PC-3 (cell line): ENCODE measurements at regions not wholly inside any gene's neighbourhood (a gene's known extent, or its start where the extent isn't known, plus 50 kb on each side); places are given as distances from the start of the nearest gene placed in this dataset.

Experiments used
- ATAC-seq: fragments of 200-7000 bp; cut with Tn5 transposase; 2 replicates; pipeline ENCODE4 v1.9.1; 2020; ENCODE audit warnings: mild to moderate bottlenecking, moderate library complexity
- BruUV-seq: library from RNA; stranded (reverse); fragments of 400-500 nt; replicated peaks from 2 replicates; lab custom pipeline; 2021; lab: Mats Ljungman, UMichigan
- CTCF ChIA-PET: fragments of 300-600 bp; sonication (Branson Sonifier 250); formaldehyde crosslinking; loops from one replicate; lab custom pipeline; 2022; ENCODE audit warnings: antibody characterized with exemption; lab: Charles Lee
- POLR2A ChIA-PET: fragments of 300-600 bp; sonication (Branson Sonifier 250); formaldehyde crosslinking; loops from one replicate; lab custom pipeline; 2022; ENCODE audit warnings: antibody characterized with exemption; ENCODE audit not compliant: unreplicated experiment; lab: Charles Lee
- DNase-seq: peaks from one replicate; pipeline ENCODE4 v3.0.0-alpha.2; 2015
- H2AFZ ChIP-seq: fragments of 300-600 bp; sonication (generic); 2 replicates; pipeline ENCODE4 v1.6.0; 2016; ENCODE audit warnings: antibody characterized with exemption, low read length
- H3F3A ChIP-seq: fragments of 300-600 bp; sonication (generic); one replicate; pipeline ENCODE4 v1.6.0; 2017; ENCODE audit warnings: antibody characterized with exemption, low read length, control low read depth, mild to moderate bottlenecking; ENCODE audit not compliant: unreplicated experiment
- H3K27ac ChIP-seq: fragments of 300-600 bp; sonication (generic); 2 replicates; pipeline ENCODE4 v1.5.1; 2016; ENCODE audit warnings: mild to moderate bottlenecking, low read length
- H3K27me3 ChIP-seq: fragments of 300-600 bp; sonication (generic); 2 replicates; pipeline ENCODE4 v1.6.1; 2016; ENCODE audit warnings: low read length, mixed read lengths
- H3K36me3 ChIP-seq: fragments of 300-600 bp; sonication (generic); 2 replicates; pipeline ENCODE4 v1.6.1; 2016; ENCODE audit warnings: low read depth, mixed run types, low read length, mixed read lengths
- H3K4me1 ChIP-seq: fragments of 300-600 bp; sonication (generic); 2 replicates; pipeline ENCODE4 v1.5.1; 2016; ENCODE audit warnings: low read length; ENCODE audit not compliant: insufficient read depth
- H3K4me2 ChIP-seq: fragments of 300-600 bp; sonication (generic); 2 replicates; pipeline ENCODE4 v1.6.0; 2016; ENCODE audit warnings: low read length
- H3K4me3 ChIP-seq: fragments of 300-600 bp; sonication (generic); 2 replicates; pipeline ENCODE4 v1.5.1; 2016; ENCODE audit warnings: mild to moderate bottlenecking, low read length, mixed read lengths
- H3K79me2 ChIP-seq: fragments of 300-600 bp; sonication (generic); 2 replicates; pipeline ENCODE4 v1.6.1; 2017; ENCODE audit warnings: low read length, mixed read lengths
- H3K9ac ChIP-seq: fragments of 300-600 bp; sonication (generic); 2 replicates; pipeline ENCODE4 v1.6.0; 2016; ENCODE audit warnings: mild to moderate bottlenecking, low read length
- H3K9me2 ChIP-seq: fragments of 300-600 bp; sonication (generic); replicated peaks from 2 replicates; pipeline ENCODE4 v1.6.1; 2016; ENCODE audit warnings: mixed run types, low read length, mixed read lengths
- H3K9me3 ChIP-seq: fragments of 300-600 bp; sonication (generic); 2 replicates; pipeline ENCODE4 v1.6.1; 2016; ENCODE audit warnings: low read length, mixed read lengths
- H4K20me1 ChIP-seq: fragments of 300-600 bp; sonication (generic); 2 replicates; pipeline ENCODE4 v1.6.1; 2016; ENCODE audit warnings: low read length, mixed read lengths
- CTCF ChIP-seq: fragments of 300-600 bp; sonication (generic); conservative IDR thresholded peaks from 2 replicates; pipeline ENCODE4 v1.5.1; 2017; ENCODE audit warnings: antibody characterized with exemption, low read depth, mild to moderate bottlenecking, low read length
- EZH2 ChIP-seq: fragments of 300-600 bp; sonication (generic); IDR thresholded peaks from one replicate; pipeline ENCODE4 v1.6.1; 2017; ENCODE audit warnings: antibody characterized with exemption, mild to moderate bottlenecking, low read length; ENCODE audit not compliant: unreplicated experiment
- EZH2phosphoT487 ChIP-seq: fragments of 300-600 bp; sonication (generic); IDR thresholded peaks from 2 replicates; pipeline ENCODE4 v1.6.1; 2018; ENCODE audit warnings: mild to moderate bottlenecking, antibody characterized with exemption, low read length, borderline replicate concordance
- intact Hi-C: fragments of 100-400 bp; cut with micrococcal nuclease; formaldehyde crosslinking; loops from 2 replicates; pipeline ENCODE4 v1.9.0; 2023

DNA sequence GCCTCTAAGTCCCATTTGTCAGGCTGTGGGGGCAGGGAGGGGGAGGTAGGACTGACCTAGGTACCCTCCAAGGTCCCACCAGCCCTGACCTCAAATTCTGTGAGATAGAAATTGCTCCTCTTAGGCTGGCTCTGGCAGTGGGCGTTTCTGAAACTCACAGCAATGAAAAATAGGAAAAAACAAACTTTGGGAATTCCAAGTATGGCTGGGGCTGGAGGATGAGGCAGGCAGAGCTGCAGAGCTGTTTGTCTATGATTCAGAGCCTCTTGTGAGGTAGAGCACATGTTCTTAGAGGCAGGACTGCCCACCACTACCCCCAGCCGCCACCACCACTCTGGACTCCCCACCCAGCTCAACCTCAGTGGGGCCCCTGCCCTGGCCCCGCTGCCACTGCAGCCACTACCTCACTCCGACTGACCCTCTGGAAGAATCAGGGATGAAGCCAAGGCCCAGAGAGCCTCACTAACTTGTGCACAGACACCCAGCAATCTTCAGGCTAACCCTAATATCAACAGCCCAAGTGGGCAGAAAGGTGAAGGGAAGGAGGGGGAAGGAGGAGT lies 98.2 kb downstream of the PJA1 start:
- H3K4me3 ChIP-seq, result no peak overlapping the region
- H3K9me2 ChIP-seq, result no peaks in the 10 kb centered on the region
- intact Hi-C loops, result no loop called here
- no peak for TF ChIP-seq EZH2phosphoT487
- TF ChIP-seq CTCF, result no peak
- TF ChIP-seq EZH2, result no peak
- H3K27ac ChIP-seq, result no peak overlapping the region
- ChIA-PET CTCF (no interaction called here), POLR2A (no interaction called here)
- BruUV-seq, result no TSS peak
- no peak overlapping the region for H3K4me2 ChIP-seq
- no peak overlapping the region for H3K9ac ChIP-seq
- H3K4me1 ChIP-seq, result no peaks in the 10 kb centered on the region; the same call in 1 of the 2 replicates
- no peaks in the 10 kb centered on the region for H3K79me2 ChIP-seq
- no peaks in the 10 kb centered on the region for H4K20me1 ChIP-seq
- H2AFZ ChIP-seq, result no peak overlapping the region
- no peaks in the 10 kb centered on the region for H3F3A ChIP-seq
- no peaks in the 10 kb centered on the region for H3K9me3 ChIP-seq
- DNase-seq (no peak), ATAC-seq (no peak)
- no peaks in the 10 kb centered on the region for H3K27me3 ChIP-seq
- no peaks in the 10 kb centered on the region for H3K36me3 ChIP-seq

DNA sequence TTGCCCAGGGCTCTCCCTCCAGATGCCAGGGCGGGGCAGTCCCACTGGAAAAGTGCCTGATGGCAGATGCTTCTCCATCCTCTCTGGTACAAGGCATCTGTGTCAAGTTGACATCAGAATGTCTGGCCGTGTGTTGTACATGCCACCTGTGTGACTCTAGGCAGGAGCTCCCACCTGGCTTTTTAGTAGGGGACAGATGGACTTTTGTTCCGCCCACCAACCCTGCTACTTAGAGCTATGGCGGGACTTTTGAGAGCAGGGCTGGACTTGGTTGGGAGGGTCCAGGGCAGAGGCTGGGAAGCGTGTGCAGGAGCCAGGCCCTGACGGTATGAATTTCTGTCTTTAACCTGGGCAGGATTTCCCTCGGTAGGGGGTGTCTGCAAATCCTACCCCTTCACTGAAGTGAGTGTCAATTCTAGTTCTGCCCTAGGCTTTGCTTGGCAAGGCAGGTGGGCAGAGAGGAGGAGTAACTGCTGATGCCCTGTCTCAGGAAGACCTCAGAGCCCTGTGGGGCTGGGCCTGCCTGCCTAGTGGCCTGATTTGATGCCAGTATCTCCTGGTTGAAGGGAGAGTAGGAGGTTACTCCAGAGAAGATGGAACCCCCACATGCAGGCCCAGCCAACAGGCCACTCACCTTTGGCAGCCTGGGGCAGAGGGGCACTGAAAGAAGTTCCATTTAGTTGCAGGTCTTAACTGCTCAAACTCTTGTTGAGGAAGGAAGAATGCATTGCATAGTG lies 99.1 kb downstream of the PJA1 start:
- Histone ChIP-seq H3K9me2 (no peaks in the 10 kb centered on the region), H2AFZ (no peak overlapping the region), H3K27ac (no peak overlapping the region), H3K4me1 (no peaks in the 10 kb centered on the region; the same call in 1 of the 2 replicates), H3K4me2 (no peak overlapping the region), H3K9me3 (no peaks in the 10 kb centered on the region), H3K36me3 (no peaks in the 10 kb centered on the region), H3K27me3 (no peaks in the 10 kb centered on the region), H3K79me2 (no peaks in the 10 kb centered on the region), H3F3A (no peaks in the 10 kb centered on the region), H3K4me3 (no peak overlapping the region), H4K20me1 (no peaks in the 10 kb centered on the region), H3K9ac (no peak overlapping the region)
- POLR2A ChIA-PET, result no interaction called here
- DNase-seq (no peak), ATAC-seq (no peak)
- TF ChIP-seq EZH2phosphoT487, result no peak
- no peak for TF ChIP-seq EZH2
- no peak for TF ChIP-seq CTCF
- no TSS peak for BruUV-seq
- CTCF ChIA-PET, result no interaction called here
- intact Hi-C loops, result no loop called here

DNA sequence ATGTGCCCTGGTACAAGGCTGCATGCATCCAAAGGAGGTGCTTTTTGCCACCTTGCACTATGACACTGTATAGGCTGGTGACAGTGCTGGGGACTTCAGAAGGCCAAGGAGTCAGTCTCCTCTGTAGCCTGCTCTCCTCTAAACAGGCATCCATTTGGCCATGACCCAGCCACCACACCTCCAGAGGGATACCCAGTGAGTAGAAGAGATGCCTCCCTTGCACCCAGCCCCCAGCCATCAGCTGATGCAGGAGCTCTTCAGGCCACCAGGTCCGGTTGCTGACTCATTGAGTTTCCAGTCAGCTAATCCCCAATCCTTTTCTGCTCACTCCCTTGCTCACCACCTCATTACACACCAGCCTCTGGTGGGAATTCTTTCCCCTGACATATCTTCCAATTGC lies 99.8 kb downstream of the PJA1 start:
- no peak for ATAC-seq
- Histone ChIP-seq H3K4me2 (no peak overlapping the region), H3K9ac (no peak overlapping the region), H3K4me1 (peaks cover 1% of the 10 kb centered on the region; the same call in 1 of the 2 replicates), H3K9me3 (no peaks in the 10 kb centered on the region), H3K4me3 (no peak overlapping the region), H3K9me2 (no peaks in the 10 kb centered on the region), H3K27me3 (no peaks in the 10 kb centered on the region), H3K36me3 (no peaks in the 10 kb centered on the region), H3K79me2 (no peaks in the 10 kb centered on the region), H3F3A (no peaks in the 10 kb centered on the region), H3K27ac (no peak overlapping the region), H2AFZ (no peak overlapping the region), H4K20me1 (no peaks in the 10 kb centered on the region)
- ChIA-PET POLR2A (no interaction called here), CTCF (interaction anchor here (0.5 kb wide), 1 partner anchor 238 kb away, joined by 3 read pairs; no protein-coding TSS in a partner anchor)
- peak; percentile 31 for DNase-seq
- TF ChIP-seq EZH2phosphoT487 (no peak), CTCF (no peak), EZH2 (no peak)
- intact Hi-C loops, result no loop called here
- no TSS peak for BruUV-seq
